NCI-H1417 (cell line): ENCODE measurements at regions not wholly inside any gene's neighbourhood (a gene's known extent, or its start where the extent isn't known, plus 50 kb on each side); places are given as distances from the start of the nearest gene placed in this dataset.

ENCODE experiments used
- DNase-seq, 3 experiments: peaks; one replicate each; lab custom pipeline; 2025; lab: John Stamatoyannopoulos, UW

- DNase-seq = peak in 2 of 3 experiments; percentile 60 to 66
Observed at GRCh38 chr13:89899302-89900103, 1448.0 kb upstream of the MIR17HG start.

DNA sequence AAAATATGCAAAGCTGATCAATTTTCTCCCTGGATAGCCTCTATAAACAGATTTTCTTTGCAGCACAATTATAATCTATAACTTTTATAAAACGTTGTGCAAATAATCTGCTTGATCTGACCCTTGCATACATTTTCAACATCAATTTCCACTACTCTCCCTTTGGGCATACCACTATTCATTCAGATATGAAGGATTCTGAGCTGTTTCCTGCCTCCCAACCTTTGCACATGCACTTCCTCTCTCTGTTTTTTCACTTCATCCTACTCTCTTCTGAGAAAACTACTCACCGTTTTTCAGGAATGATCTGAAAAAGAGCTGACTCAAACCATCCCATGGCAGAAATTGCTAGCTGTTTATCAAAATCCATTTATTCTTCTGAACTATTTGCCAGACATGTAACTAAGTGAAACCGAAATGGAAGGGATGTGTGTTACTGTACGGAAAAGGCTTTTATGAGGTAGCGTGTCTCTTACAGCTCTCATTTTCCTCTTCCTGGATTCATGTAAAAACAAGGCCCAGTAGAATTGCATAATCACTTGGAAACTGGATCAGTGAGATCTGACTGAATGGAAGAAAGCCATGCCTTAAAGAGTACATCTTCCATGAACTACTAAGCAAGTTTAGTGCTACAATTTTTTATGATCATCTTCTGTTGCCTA lies 1447.3 kb upstream of the MIR17HG start:
- DNase-seq = no peak

DNA sequence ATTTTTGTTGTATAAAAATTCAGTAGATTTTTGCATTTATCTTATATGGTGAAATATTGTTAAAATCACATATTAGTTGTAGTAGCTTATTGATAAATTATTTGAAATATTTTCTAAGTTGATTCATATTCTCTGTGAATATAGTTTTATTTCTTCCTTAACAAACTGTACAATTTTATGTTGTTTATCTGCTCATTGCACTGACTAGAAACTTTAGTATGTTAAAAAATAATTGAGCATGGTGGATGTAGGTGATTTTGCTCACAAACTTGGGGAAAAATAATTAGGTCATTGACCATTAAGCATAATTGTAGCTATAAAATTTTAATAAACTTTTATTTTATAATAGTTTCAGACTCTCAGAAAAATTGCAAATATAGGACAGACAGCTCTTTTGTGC lies 1445.3 kb upstream of the MIR17HG start:
- no peak for DNase-seq

DNA sequence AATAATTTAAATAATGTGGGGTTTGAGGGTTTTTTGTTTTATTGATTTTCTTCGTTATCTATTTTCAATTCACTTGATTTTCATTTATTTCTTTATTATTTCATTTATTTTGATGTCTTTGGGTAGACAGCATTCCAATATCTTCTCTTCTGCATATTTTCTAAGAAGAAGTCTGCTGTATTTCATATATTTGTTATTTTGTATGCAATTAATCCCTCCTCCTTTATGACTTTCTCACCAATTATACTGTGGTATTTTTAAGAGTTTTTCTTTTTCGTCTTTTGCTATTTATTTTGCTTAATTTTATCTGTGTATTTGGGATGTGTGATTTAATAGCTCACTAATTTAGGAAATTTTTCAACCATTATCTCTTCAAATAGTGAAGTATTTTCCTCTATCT lies 1444.4 kb upstream of the MIR17HG start:
- DNase-seq = no peak

GRCh38 chr13:89910166-89910565 lies 1437.3 kb upstream of the MIR17HG start:
- no peak for DNase-seq

DNA sequence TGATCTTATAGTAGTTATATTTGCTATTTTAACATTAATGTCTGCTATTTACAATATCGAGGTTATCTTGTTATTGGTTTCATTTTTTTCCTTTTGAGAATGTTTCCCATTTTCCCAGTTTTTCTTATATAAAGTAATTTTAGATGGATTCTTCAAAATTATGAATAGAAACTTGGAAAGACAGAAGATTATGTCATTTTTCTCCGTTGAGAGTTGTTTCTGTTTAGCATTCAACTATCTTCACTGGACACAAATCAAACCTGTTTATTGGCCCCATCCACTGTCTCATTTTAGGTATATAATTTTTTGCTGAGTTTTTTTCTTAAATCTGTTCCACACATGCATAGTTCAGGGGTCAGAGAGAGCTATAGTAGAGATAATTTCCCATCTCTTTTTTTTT lies 1430.9 kb upstream of the MIR17HG start:
- no peak for DNase-seq

DNA sequence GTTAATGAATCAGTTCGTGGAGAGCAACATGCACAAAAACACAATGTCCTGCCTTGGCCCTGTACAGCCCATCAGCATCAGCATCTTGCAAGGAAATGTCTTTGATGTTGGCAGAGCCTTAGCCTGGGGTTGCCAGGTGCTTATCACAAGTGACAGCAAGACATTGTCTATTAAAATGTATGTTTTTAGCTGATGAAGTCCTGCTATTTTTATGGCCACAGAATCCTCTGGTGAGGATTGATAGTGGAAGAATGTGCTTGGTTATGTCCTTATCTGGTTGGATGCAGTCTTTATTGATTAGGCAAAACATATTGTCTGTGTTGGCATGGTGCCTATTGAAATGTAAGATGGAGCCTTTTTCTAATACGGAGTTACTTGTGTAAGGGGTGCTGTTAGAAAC lies 1427.0 kb upstream of the MIR17HG start:
- no peak for DNase-seq

DNA sequence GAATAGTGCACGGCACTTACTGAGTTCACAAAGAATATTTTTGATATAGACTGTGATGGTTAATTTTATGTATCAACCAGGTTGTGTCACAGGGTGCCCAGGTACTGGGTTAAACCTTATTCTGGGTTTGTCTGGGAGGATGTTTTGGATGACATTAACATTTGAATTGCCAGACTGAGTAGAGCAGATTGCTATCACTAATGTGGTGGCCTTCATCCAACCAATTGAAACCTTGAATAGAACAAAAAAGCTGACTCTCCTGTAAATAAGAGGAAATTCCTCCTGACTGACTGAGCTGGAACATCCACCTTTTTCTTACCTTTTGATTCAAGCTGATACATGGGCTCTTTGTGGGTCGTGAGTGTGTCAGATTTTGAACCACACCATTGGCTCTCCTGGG lies 1424.4 kb upstream of the MIR17HG start:
- DNase-seq = no peak

- no peak for DNase-seq
Observed at GRCh38 chr13:89923736-89924135, 1423.8 kb upstream of the MIR17HG start.

GRCh38 chr13:89925107-89925506 lies 1422.4 kb upstream of the MIR17HG start:
- peak; percentile 17 to 80 (median 32) for DNase-seq

DNA sequence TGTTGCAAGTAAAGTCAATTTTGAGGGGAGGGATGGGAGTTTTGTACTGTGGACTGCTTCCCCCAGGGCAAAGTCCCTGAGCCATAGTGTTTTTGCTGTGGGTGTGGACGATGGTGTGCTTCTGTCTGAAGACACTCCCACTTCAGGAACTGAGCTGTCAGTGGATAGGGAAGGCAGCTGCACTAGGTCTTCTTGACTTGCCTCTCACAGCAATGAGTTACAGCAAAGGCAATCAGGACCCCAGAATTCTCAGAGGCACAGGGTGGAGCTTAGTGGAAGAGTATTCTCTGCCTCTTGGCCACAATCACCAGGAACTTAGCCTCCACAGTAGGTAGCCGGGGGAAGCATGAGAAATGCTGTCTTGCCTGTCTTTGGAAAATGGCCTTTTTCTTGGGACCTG lies 1416.6 kb upstream of the MIR17HG start:
- DNase-seq = no peak

- DNase-seq = no peak
Observed at GRCh38 chr13:89932902-89933301, 1414.6 kb upstream of the MIR17HG start.

DNA sequence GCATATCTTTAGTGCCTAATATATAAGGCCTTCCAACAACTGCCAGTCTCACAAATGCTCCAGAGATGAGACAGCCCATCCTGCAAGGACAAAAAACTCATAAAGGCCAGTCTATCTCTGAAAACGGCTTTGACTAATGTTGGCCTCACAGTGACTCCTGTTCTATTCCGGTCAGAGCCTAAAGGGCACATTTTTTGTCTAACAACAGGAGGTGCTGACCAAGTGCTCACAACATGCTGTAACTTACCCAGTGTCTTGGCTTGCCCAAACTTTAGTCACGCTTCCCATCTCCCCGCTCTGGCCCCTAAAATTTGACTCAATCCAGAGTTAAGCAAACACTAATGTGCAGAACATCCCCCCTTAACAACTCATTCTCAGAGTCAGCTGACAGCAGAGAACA lies 1411.2 kb upstream of the MIR17HG start:
- DNase-seq = no peak

DNA sequence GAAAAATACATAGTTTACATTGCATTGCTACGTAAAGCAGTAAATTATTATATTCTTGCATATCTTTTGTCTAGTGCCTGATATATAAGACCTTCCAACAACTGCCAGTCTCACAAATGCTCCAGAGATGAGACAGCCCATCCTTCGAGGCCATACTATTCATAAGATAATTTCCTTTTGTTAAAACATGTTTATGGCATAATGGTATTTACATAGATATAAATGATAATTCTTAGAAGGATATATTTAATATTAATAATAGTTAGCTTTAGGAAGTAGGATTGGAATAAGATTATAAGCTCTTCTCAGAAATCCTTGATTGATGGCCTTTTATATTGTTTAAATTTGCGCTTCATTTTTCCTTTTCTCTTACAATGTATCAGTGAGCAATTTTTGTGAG lies 1410.1 kb upstream of the MIR17HG start:
- DNase-seq = no peak

DNA sequence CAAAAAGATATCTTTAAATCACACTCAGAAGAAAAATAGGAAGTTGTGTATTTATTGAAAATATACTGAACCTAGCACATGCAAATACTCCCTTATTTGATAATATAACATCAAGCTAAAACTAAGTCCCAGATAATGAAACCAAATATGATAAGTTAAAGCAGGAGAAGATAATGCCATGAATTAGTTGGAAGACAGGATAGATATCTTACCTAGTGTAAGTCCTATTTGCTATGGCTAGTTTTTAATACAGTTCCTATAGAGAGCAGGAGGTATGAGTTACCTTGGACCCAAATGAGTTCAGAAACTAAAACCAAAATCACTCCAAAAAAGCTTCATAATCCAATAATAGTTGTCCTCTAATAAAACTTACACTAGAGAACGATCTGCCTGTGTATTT lies 1407.1 kb upstream of the MIR17HG start:
- no peak for DNase-seq

DNA sequence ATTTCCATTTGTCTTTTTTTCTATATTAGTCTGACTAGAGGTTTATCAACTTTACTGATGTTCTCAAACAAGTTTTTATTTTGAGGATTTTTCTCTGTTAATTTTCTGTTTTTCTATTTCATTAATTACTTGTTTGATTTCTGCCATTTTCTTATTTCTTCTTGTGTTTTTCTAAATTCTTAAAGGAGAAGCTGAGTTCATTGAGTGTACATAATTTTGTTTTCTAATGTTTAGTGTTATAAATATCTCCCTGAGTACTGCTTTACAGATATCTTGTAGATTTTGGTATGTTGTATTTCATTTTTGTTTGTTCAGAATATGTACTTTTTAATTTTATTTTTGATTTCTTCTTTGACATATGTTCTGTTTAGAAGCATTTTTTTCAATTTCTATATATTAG lies 1404.3 kb upstream of the MIR17HG start:
- no peak for DNase-seq

DNA sequence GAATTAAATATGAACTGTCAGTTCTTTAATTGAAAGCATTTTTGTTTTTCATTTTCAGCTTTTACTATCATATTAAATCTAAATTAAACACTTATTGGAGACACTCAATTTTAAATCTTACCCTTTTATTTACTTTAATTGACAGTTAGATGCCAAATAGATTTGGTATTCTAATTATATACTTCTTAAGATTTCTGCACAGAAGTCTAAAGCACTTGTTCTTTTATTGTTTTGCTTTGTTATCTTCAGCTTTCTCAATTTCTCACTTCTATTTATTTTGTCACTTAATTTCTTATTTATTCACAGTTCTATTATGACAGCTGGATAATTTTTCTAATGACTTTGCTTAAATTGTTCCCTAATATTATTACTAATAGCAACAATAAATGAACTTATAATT lies 1397.3 kb upstream of the MIR17HG start:
- DNase-seq = no peak

- peak in 1 of 3 experiments; percentile 40 for DNase-seq
Observed at GRCh38 chr13:89951341-89951740, 1396.1 kb upstream of the MIR17HG start.

DNA sequence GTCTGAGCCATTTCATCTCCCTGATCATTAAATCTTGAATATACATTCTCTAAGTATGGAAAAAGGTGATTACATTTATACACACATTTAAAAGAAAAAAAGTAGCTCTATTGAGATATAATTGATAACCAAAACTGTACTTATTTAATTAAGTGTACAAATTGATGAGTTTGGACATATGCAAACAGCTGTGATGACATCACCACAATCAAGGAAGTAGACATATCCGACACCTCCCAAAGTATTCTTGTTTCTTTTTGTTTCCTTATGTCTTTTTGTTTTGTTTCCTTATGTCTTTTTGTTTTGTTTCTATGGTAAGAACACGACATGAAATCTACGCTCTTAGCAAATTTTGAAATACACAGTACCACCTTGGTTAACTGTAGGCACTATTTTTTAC lies 1393.9 kb upstream of the MIR17HG start:
- DNase-seq = no peak

DNA sequence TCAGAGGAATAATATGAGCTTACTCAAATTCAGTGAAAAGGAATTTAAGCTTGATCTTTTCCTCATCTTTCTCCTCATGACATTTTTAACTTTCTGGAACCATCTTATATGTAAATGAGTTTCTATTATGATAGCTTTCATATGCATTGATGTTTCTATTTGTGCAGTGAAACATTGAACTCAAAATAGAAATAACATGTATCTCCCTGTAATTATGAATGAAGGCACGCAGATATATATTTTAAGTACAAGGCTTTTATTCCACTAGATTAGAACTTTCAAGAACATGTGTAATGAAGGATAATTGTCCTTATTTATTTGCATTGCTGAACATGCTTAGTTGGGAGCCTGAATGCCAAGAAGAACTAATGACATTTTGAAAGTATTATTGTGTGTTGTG lies 1391.7 kb upstream of the MIR17HG start:
- DNase-seq = no peak

DNA sequence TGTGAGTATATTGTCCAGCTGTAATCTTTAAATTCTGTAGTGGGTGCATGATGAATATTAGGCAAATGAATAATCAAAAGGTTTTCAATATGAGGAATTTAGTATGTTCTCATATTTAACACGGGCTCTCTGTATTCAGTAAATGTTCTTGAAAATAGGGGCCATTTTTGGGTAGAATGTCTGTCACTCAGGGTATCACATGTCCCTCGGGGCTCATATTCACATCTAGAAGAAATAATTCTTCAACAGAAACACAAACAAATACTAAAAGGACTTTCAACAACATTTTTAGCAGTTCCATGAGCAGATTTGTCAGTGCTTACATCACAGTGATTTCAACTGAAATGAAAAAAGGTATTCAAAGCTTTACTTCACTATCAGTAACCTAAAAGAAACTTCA lies 1388.4 kb upstream of the MIR17HG start:
- no peak for DNase-seq

DNA sequence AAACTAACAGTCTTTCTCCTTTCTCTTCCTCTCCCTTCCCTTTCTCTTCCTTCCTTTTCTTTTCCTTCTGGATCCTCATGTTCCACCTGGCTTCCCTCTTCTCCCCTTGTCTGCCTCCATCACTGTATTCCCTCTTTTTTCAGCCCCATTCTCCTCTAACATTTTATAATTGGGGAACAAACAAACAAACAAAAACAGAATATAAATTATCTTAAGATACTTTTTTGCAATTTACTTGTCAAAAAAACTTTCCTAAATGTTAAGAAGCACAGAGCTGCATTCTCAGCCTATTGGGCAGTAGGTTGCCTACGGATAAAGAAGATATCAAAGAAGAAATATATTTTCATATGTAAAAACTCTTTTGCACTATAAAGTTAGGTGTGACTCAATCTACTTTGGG lies 1382.2 kb upstream of the MIR17HG start:
- no peak for DNase-seq

- no peak for DNase-seq
Observed at GRCh38 chr13:89966524-89966923, 1381.0 kb upstream of the MIR17HG start.

- no peak for DNase-seq
Observed at GRCh38 chr13:89967701-89968100, 1379.8 kb upstream of the MIR17HG start.
